ENCODE measurements at regions not wholly inside any gene's neighbourhood (a gene's known extent, or its start where the extent isn't known, plus 50 kb on each side); places are given as distances from the start of the nearest gene placed in this dataset.

DNA sequence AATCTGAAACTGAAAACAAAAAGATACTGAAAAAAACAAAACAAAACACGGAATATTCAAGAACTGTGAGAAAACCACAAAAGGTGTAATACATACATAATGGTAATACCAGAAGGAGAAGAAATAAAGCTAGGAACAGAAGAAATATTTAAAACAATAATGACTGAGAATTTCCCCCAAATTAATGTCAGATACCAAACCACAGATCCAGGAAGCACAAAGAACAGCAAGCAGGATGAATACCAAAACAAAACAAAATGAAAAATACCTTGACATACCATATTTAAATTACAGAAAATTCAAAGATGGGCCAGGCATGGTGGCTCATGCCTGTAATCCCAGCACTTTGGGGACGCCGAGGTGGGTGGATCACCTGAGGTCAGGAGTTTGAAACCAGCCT lies 57.7 kb upstream of the PARD3 start:
- ChIA-PET CTCF (ENCODE audit: low intra/inter-chr PET ratio, low total read pairs) (no interaction called here), POLR2A (no interaction called here)
- Histone ChIP-seq H3K9ac (ENCODE audit: insufficient read depth, low read depth, low read length) (no peak overlapping the region), H3K4me3 (replicated peaks in 1 of 3; ENCODE audit: insufficient read depth in 1 of 3, low read depth in 2 of 3, low read length in 3 of 3) (no peak overlapping the region), H3K9me3 (ENCODE audit: low read length) (no peaks in the 10 kb centered on the region), H3K4me2 (ENCODE audit: low read depth, low read length) (no peak overlapping the region), H2AFZ (ENCODE audit: low read length) (no peak overlapping the region), H3K79me2 (ENCODE audit: insufficient read depth, low read length) (no peaks in the 10 kb centered on the region), H3K27me3 (ENCODE audit: control insufficient read depth in 1 of 2, insufficient read depth in 2 of 2, low read length in 2 of 2) (no peaks in the 10 kb centered on the region), H3K27ac (ENCODE audit: extremely low read length, insufficient read depth, low read length) (no peak overlapping the region), H4K20me1 (ENCODE audit: insufficient read depth, low read length) (no peaks in the 10 kb centered on the region), H3K4me1 (ENCODE audit: insufficient read depth, low read length) (peaks cover 12% of the 10 kb centered on the region), H3K36me3 (replicated peaks in 1 of 2; ENCODE audit: control insufficient read depth in 1 of 2, insufficient read depth in 2 of 2, low read length in 2 of 2) (no peaks in the 10 kb centered on the region)
- WGBS (ENCODE audit: low lambda C conversion rate), result 58% methylated on average over 3 of the region's 3 CpGs
- in situ Hi-C loops (cut with HindIII; ENCODE audit: extremely low pct_ligation_motif_present, low pct_unique_long_range_greater_than_20kb) (no loop called here), intact Hi-C loops (cut with micrococcal nuclease; ENCODE audit: unreplicated experiment) (no loop called here)
- ATAC-seq (no peak), DNase-seq (ENCODE audit: low spot score) (no peak), FAIRE-seq (no peak)
- no TSS peak for BruUV-seq (replicated peaks)
- TF ChIP-seq MYNN (CRISPR knock-in tag; IDR thresholded peaks at IDR 0.05; ENCODE audit: low read depth), result no peak
- TF ChIP-seq ZFP37 (CRISPR knock-in tag; IDR thresholded peaks at IDR 0.05; ENCODE audit: borderline replicate concordance), result no peak
- TF ChIP-seq ZNF614 (CRISPR knock-in tag; IDR thresholded peaks at IDR 0.05; ENCODE audit: borderline replicate concordance), result no peak
- TF ChIP-seq ETV6 (CRISPR knock-in tag; conservative IDR thresholded peaks at IDR 0.05), result no peak
- TF ChIP-seq SP140L (CRISPR knock-in tag; IDR thresholded peaks at IDR 0.05; ENCODE audit: borderline replicate concordance), result no peak
- no peak for TF ChIP-seq JUNB (CRISPR knock-in tag; IDR thresholded peaks at IDR 0.05; ENCODE audit: borderline replicate concordance)
- TF ChIP-seq GZF1 (CRISPR knock-in tag; IDR thresholded peaks at IDR 0.05), result no peak
- no peak for TF ChIP-seq SCMH1 (CRISPR knock-in tag; IDR thresholded peaks at IDR 0.05; ENCODE audit: borderline replicate concordance)
- TF ChIP-seq ZMYM2 (CRISPR knock-in tag; IDR thresholded peaks at IDR 0.05), result no peak
- TF ChIP-seq, protein P1, sequence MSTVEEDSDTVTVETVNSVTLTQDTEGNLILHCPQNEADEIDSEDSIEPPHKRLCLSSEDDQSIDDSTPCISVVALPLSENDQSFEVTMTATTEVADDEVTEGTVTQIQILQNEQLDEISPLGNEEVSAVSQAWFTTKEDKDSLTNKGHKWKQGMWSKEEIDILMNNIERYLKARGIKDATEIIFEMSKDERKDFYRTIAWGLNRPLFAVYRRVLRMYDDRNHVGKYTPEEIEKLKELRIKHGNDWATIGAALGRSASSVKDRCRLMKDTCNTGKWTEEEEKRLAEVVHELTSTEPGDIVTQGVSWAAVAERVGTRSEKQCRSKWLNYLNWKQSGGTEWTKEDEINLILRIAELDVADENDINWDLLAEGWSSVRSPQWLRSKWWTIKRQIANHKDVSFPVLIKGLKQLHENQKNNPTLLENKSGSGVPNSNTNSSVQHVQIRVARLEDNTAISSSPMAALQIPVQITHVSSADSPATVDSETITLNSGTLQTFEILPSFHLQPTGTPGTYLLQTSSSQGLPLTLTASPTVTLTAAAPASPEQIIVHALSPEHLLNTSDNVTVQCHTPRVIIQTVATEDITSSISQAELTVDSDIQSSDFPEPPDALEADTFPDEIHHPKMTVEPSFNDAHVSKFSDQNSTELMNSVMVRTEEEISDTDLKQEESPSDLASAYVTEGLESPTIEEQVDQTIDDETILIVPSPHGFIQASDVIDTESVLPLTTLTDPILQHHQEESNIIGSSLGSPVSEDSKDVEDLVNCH (CRISPR knock-in tag; IDR thresholded peaks at IDR 0.05), result no peak
- no peak for TF ChIP-seq ZNF816 (CRISPR knock-in tag; IDR thresholded peaks at IDR 0.05; ENCODE audit: borderline replicate concordance)
